ENCODE measurements at regions not wholly inside any gene's neighbourhood (a gene's known extent, or its start where the extent isn't known, plus 50 kb on each side); places are given as distances from the start of the nearest gene placed in this dataset.

DNA sequence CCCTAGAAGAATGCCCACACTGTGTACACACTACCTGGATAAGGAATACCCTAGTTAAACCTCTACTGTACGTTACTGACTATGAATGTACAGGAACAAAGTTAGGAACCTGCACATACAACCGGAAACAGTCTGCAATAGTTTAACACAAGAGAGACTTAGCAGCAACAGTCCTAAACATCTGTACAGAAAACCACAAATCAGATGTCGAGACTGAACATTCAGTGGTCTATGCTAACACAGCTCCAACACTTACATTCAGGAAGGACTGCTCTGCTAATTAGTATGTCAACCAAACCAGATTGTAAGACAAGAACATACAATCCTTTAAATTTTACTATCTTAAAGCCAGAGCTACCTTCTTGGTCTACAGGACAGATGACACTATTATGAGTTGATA lies 104.9 kb downstream of the ZNF429 start:
- TF ChIP-seq GATA2 (IDR thresholded peaks at IDR 0.05; ENCODE audit: low read depth, low read length) (no peak), GATA3 (IDR thresholded peaks at IDR 0.05; ENCODE audit: low read depth, low read length) (no peak)
